ENCODE measurements at regions not wholly inside any gene's neighbourhood (a gene's known extent, or its start where the extent isn't known, plus 50 kb on each side); places are given as distances from the start of the nearest gene placed in this dataset.

DNA sequence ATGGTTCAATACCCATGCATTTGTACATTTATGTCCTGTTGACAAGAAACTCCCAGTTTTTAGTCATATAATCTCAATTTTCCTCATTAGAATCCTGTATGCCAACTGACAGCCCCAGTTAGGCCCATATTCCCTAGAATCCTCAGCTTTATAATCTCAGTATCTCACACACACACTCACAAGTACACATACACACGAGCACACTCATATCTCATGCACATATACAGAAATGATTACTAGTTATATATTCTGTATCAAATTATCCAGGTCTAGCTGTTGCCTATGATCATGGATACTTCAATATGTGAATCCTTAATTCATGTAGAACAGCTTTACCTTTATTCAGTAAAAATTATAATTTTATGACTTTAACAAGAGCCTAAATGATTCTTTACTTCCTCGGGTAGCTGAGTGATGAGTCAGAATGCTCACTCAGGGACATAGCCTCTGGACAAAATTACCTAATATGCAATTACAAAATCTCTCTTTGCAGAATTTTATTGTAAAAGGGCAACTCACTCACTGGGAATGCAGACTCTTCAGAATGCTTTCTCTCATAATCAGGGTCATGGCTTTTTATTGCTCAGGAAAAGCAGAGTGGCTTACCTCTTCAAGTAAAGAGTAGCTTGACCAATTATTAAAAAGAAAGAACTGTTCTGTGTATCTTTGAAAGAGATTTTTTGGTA is 193.6 kb upstream of the PIK3C3 start:
- CTCF ChIA-PET (ENCODE audit: partially characterized antibody) = no interaction called here
- H2BK20ac ChIP-seq (ENCODE audit: low read length) = no peak overlapping the region
- TF ChIP-seq POU5F1 (IDR thresholded peaks at IDR 0.05; ENCODE audit: low read depth, low read length) (no peak), KDM1A (IDR thresholded peaks at IDR 0.05; ENCODE audit: borderline replicate concordance, low read length) (no peak), TEAD4 (IDR thresholded peaks at IDR 0.05; ENCODE audit: low read depth, low read length) (no peak), CBX5 (IDR thresholded peaks at IDR 0.05; ENCODE audit: low read depth, low read length) (no peak), EGR1 (IDR thresholded peaks at IDR 0.05; ENCODE audit: borderline replicate concordance, low read depth, low read length) (no peak), TBP (IDR thresholded peaks at IDR 0.05; ENCODE audit: low read depth, low read length) (no peak), SAP30 (IDR thresholded peaks at IDR 0.05; ENCODE audit: insufficient read depth, insufficient replicate concordance, low read length) (no peak), TAF7 (optimal IDR thresholded peaks at IDR 0.05; ENCODE audit: borderline replicate concordance, low read depth, low read length) (no peak), NRF1 (IDR thresholded peaks at IDR 0.05; ENCODE audit: low read depth, low read length) (no peak), RNF2 (IDR thresholded peaks at IDR 0.05; ENCODE audit: borderline replicate concordance, low read depth, low read length, missing control alignments, poor library complexity, severe bottlenecking) (no peak)
- TF ChIP-seq, protein P1, sequence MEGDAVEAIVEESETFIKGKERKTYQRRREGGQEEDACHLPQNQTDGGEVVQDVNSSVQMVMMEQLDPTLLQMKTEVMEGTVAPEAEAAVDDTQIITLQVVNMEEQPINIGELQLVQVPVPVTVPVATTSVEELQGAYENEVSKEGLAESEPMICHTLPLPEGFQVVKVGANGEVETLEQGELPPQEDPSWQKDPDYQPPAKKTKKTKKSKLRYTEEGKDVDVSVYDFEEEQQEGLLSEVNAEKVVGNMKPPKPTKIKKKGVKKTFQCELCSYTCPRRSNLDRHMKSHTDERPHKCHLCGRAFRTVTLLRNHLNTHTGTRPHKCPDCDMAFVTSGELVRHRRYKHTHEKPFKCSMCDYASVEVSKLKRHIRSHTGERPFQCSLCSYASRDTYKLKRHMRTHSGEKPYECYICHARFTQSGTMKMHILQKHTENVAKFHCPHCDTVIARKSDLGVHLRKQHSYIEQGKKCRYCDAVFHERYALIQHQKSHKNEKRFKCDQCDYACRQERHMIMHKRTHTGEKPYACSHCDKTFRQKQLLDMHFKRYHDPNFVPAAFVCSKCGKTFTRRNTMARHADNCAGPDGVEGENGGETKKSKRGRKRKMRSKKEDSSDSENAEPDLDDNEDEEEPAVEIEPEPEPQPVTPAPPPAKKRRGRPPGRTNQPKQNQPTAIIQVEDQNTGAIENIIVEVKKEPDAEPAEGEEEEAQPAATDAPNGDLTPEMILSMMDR (IDR thresholded peaks at IDR 0.05; ENCODE audit: control extremely low read depth in 1 of 3, insufficient read depth in 1 of 3, low read depth in 1 of 3, low read length in 3 of 3) = no peak

More for the DNA sequence above, 193.6 kb upstream of the PIK3C3 start:
- no peak overlapping the region for H3K9ac ChIP-seq (replicated peaks in 1 of 4; ENCODE audit: extremely low read depth in 1 of 4, low read depth in 3 of 4, low read length in 3 of 4)
- H4K8ac ChIP-seq (ENCODE audit: extremely low read depth, insufficient read depth, low read length) = no peak overlapping the region
- no peak overlapping the region for H4K91ac ChIP-seq (replicated peaks; ENCODE audit: insufficient read length, low read length)
- H2BK15ac ChIP-seq (ENCODE audit: low read length) = no peak overlapping the region
- H3K4ac ChIP-seq (replicated peaks; ENCODE audit: insufficient read length, low read depth, low read length) = no peak overlapping the region
- no peak overlapping the region for H2BK120ac ChIP-seq (replicated peaks; ENCODE audit: low read depth, low read length)
- no peaks in the 10 kb centered on the region for H4K20me1 ChIP-seq (replicated peaks in 1 of 2; ENCODE audit: control insufficient read depth in 1 of 2, insufficient read depth in 2 of 2, low read length in 2 of 2)
- H3K18ac ChIP-seq (ENCODE audit: extremely low read depth, low read length) = no peak overlapping the region
- no peaks in the 10 kb centered on the region for H3K79me1 ChIP-seq (ENCODE audit: low read depth, low read length)
- no peaks in the 10 kb centered on the region for H3K9me3 ChIP-seq (ENCODE audit: insufficient read depth in 2 of 2, low read depth in 1 of 2, low read length in 1 of 2)
- H3K27me3 ChIP-seq (replicated peaks in 1 of 4; ENCODE audit: control insufficient read depth in 3 of 4, extremely low read depth in 1 of 4, insufficient read depth in 3 of 4, low read length in 3 of 4) = no peaks in the 10 kb centered on the region
- no peak overlapping the region for H3K56ac ChIP-seq (replicated peaks; ENCODE audit: insufficient read length, low read depth, low read length)
- H3K79me2 ChIP-seq (ENCODE audit: control insufficient read depth in 1 of 2, insufficient read depth in 2 of 2, low read length in 2 of 2) = no peaks in the 10 kb centered on the region
- no peak overlapping the region for H2AK5ac ChIP-seq (ENCODE audit: low read depth, low read length)
- H3K4me3 ChIP-seq (ENCODE audit: extremely low read depth in 1 of 4, insufficient read depth in 2 of 4, low read depth in 3 of 4, low read length in 4 of 4) = no peak overlapping the region
- H3K4me2 ChIP-seq (ENCODE audit: insufficient read depth in 1 of 2, low read depth in 2 of 2, low read length in 2 of 2) = no peak overlapping the region
- no peak overlapping the region for H3K27ac ChIP-seq (ENCODE audit: low read depth, low read length)
- H3K23ac ChIP-seq (ENCODE audit: insufficient read length) = no peak overlapping the region
- no peak overlapping the region for H2AFZ ChIP-seq (ENCODE audit: low read length)
- POLR2A ChIA-PET (ENCODE audit: partially characterized antibody) = no interaction called here
- no peaks in the 10 kb centered on the region for H3K23me2 ChIP-seq (ENCODE audit: low read depth, low read length)
- H3K14ac ChIP-seq (ENCODE audit: insufficient read length) = no peak overlapping the region
- H2BK12ac ChIP-seq (ENCODE audit: low read depth, low read length) = no peak overlapping the region
- H2BK5ac ChIP-seq (ENCODE audit: low read depth, low read length) = no peak overlapping the region
- FAIRE-seq = no peak
- H4K5ac ChIP-seq (ENCODE audit: insufficient read length, low read depth, low read length) = no peak overlapping the region
- no peaks in the 10 kb centered on the region for H3K36me3 ChIP-seq (ENCODE audit: control insufficient read depth in 2 of 4, insufficient read depth in 4 of 4, low read length in 3 of 4)
- WGBS, 2 experiments (ENCODE audit: extremely low coverage in 1 of 2, insufficient coverage in 1 of 2, insufficient read length in 1 of 2, insufficient replicate concordance in 2 of 2, low coverage in 1 of 2, low lambda C conversion rate in 2 of 2, missing lambda C conversion rate in 1 of 2) = 80% methylated on average over 2 of the region's 2 CpGs; no CpG with 5 or more reads in 1 of the 2 experiments
- no peak for DNase-seq (ENCODE audit: low read depth in 1 of 2, low spot score in 2 of 2)
- H3K4me1 ChIP-seq (replicated peaks in 1 of 4; ENCODE audit: control insufficient read depth in 3 of 4, insufficient read depth in 4 of 4, low read length in 3 of 4) = peaks cover 0 to 2% (median 0%) of the 10 kb centered on the region in 4 experiments; a peak in 2 of 7 replicates

Measured in H1 (cell line).